ENCODE measurements at regions not wholly inside any gene's neighbourhood (a gene's known extent, or its start where the extent isn't known, plus 50 kb on each side); places are given as distances from the start of the nearest gene placed in this dataset.

DNA sequence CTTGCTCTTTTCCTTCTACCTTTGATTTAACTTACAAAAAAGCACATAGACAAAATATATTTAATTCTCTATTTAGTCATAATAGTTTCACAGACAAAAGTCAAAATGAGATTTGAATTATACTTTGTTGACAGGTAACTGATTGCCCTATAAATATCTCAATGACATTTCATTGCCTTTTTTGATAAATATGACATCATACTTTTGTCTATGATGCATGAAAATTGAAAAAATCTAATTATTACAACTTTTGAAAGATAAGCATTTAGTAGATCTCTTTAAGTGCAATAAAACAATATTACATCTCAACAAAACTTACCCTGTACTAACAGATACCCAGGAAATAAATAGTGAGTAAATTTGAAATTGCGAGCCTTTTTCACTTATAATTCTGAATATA is 147.9 kb downstream of the SERPINI1 start:
- no peaks in the 10 kb centered on the region for H3K4me1 ChIP-seq (ENCODE audit: insufficient read depth, insufficient read length)

DNA sequence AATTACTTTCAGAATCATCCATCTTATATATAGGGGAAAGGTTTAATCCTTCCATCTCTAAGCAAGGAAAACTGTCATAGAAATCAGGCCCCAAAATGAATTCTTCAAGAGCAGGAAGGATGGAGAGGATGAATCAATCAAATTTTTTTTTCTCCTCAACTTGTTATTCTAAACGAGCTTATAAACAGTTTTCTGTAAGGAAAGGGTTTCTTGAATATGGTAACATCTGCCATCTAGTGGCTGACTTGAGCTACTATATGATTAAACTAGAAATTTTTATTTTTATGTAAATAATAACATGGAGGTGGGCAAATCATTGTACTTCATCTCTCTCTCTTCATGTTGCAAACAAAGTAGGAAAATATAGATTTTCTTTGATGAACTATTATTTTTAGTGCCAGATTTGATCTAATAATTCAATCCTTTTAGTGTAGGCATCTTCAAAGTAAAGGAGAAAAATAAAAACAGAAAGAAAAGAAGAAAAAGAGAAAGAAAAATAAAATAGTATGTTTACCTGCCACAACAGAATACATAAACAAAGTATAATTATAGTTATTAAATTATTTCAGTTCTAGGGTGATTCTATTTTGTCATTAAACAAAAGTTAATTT is 146.6 kb downstream of the SERPINI1 start:
- H3K9me3 ChIP-seq (ENCODE audit: insufficient read depth, low read length), result no peaks in the 10 kb centered on the region
- H3K4me1 ChIP-seq (ENCODE audit: insufficient read depth, insufficient read length), result no peaks in the 10 kb centered on the region
- DNase-seq (ENCODE audit: low read depth, low spot score), result peak; percentile 15
- H3K36me3 ChIP-seq (ENCODE audit: insufficient read depth, insufficient read length, low read length), result no peaks in the 10 kb centered on the region
- no peaks in the 10 kb centered on the region for H3K27me3 ChIP-seq (ENCODE audit: insufficient read depth, insufficient read length)
- no peak overlapping the region for H3K9ac ChIP-seq (ENCODE audit: insufficient read length, low read depth)
- TF ChIP-seq ZNF274 (IDR thresholded peaks at IDR 0.05; ENCODE audit: low read depth, low read length) (no peak), YY1 (IDR thresholded peaks at IDR 0.05; ENCODE audit: insufficient read depth, insufficient read length) (no peak), SUZ12 (IDR thresholded peaks at IDR 0.05; ENCODE audit: extremely low read depth, insufficient read depth, insufficient read length) (no peak)
- H3K4me3 ChIP-seq (ENCODE audit: insufficient read length, low read depth), result no peak overlapping the region

More for the DNA sequence above, 147.9 kb downstream of the SERPINI1 start:
- Histone ChIP-seq H3K36me3 (ENCODE audit: insufficient read depth, insufficient read length, low read length) (no peaks in the 10 kb centered on the region), H3K9me3 (ENCODE audit: insufficient read depth, low read length) (no peaks in the 10 kb centered on the region), H3K9ac (ENCODE audit: insufficient read length, low read depth) (no peak overlapping the region), H3K27me3 (ENCODE audit: insufficient read depth, insufficient read length) (no peaks in the 10 kb centered on the region), H3K4me3 (ENCODE audit: insufficient read length, low read depth) (no peak overlapping the region)
- no peak for DNase-seq (ENCODE audit: low read depth, low spot score)
- TF ChIP-seq YY1 (IDR thresholded peaks at IDR 0.05; ENCODE audit: insufficient read depth, insufficient read length) (no peak), ZNF274 (IDR thresholded peaks at IDR 0.05; ENCODE audit: low read depth, low read length) (no peak), SUZ12 (IDR thresholded peaks at IDR 0.05; ENCODE audit: extremely low read depth, insufficient read depth, insufficient read length) (no peak)

DNA sequence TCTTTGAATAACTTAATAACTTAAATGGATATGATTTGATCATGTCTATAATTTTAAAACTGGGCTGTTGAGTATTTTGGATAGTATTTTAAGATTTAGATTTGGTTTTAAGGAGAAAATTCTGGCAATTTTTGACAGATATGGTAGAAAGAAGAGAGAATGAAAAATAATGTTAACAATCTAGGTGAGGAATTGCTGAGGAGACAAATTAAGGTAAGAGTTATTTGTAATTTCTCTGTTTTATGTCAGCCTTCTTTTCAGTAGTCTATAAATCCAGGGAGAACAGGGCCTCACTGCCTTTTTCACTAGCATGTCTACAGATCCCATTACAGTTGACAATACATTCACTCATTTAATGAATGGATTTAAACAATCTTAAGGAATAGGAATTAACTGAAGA is 144.7 kb downstream of the SERPINI1 start:
- Histone ChIP-seq H3K4me1 (ENCODE audit: insufficient read depth, insufficient read length) (no peaks in the 10 kb centered on the region), H3K9ac (ENCODE audit: insufficient read length, low read depth) (no peak overlapping the region), H3K4me3 (ENCODE audit: insufficient read length, low read depth) (no peak overlapping the region), H3K27me3 (ENCODE audit: insufficient read depth, insufficient read length) (no peaks in the 10 kb centered on the region), H3K9me3 (ENCODE audit: insufficient read depth, low read length) (no peaks in the 10 kb centered on the region), H3K36me3 (ENCODE audit: insufficient read depth, insufficient read length, low read length) (no peaks in the 10 kb centered on the region)
- no peak for DNase-seq (ENCODE audit: low read depth, low spot score)
- TF ChIP-seq SUZ12 (IDR thresholded peaks at IDR 0.05; ENCODE audit: extremely low read depth, insufficient read depth, insufficient read length) (no peak), YY1 (IDR thresholded peaks at IDR 0.05; ENCODE audit: insufficient read depth, insufficient read length) (no peak), ZNF274 (IDR thresholded peaks at IDR 0.05; ENCODE audit: low read depth, low read length) (no peak)

DNA sequence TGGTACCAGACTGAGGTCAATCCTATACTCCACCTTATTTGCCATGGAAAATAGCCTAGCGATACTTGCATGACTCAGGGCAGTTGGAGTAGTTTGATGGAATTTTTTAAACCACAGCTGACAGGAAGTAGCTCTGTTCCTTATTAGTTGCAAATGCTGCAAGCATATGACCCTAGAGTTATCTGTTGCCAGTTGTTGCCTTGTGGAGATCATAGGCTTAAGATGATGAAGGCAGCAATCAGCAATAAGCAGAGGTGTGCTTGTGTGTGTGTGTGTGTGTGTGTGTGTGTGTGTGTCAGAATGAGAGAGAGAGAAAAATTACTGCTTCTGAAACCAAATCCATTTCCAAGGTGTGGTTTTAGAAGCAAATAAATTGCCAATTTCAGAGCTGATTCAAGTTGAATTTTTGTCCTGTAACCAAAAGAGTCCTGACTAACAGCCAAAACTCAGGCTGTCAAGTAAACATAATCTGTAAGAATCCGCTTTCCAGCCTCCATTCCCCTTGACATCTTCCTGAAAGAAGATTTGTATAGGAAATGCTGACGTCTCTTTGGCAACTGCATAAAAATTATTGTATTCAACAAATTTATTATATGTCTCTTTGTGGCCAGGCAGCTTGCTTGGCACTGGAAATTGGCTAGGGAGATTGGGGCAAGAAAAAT is 141.2 kb downstream of the SERPINI1 start:
- Histone ChIP-seq H3K9ac (ENCODE audit: insufficient read length, low read depth) (no peak overlapping the region), H3K4me1 (ENCODE audit: insufficient read depth, insufficient read length) (no peaks in the 10 kb centered on the region), H3K36me3 (ENCODE audit: insufficient read depth, insufficient read length, low read length) (no peaks in the 10 kb centered on the region), H3K4me3 (ENCODE audit: insufficient read length, low read depth) (no peak overlapping the region), H3K9me3 (ENCODE audit: insufficient read depth, low read length) (no peaks in the 10 kb centered on the region), H3K27me3 (ENCODE audit: insufficient read depth, insufficient read length) (no peaks in the 10 kb centered on the region)
- TF ChIP-seq SUZ12 (IDR thresholded peaks at IDR 0.05; ENCODE audit: extremely low read depth, insufficient read depth, insufficient read length), result no peak
- no peak for TF ChIP-seq ZNF274 (IDR thresholded peaks at IDR 0.05; ENCODE audit: low read depth, low read length)
- no peak for TF ChIP-seq YY1 (IDR thresholded peaks at IDR 0.05; ENCODE audit: insufficient read depth, insufficient read length)
- no peak for DNase-seq (ENCODE audit: low read depth, low spot score)

Measured in NT2/D1 (cell line).